Skeletal muscle satellite cell (primary cell): ENCODE measurements at regions not wholly inside any gene's neighbourhood (a gene's known extent, or its start where the extent isn't known, plus 50 kb on each side); places are given as distances from the start of the nearest gene placed in this dataset.
"Not testable (repeated sequence)": the region's sequence is repeated elsewhere in the genome, so short reads cannot be mapped to it uniquely, and the experiment has no call there.

Source experiments
- H3K27me3 ChIP-seq: 2 replicates; pipeline ENCODE4 v1.7.0; 2013; ENCODE audit warnings: low read length; ENCODE audit not compliant: control insufficient read depth, insufficient read depth
- H3K36me3 ChIP-seq: 2 replicates; pipeline ENCODE4 v1.7.0; 2013; ENCODE audit warnings: mild to moderate bottlenecking, control low read depth, low read length; ENCODE audit not compliant: insufficient read depth
- H3K4me1 ChIP-seq: 2 replicates; pipeline ENCODE4 v1.7.0; 2013; ENCODE audit warnings: low read length; ENCODE audit not compliant: control insufficient read depth, insufficient read depth
- H3K4me2 ChIP-seq: 2 replicates; pipeline ENCODE4 v1.7.0; 2013; ENCODE audit warnings: mild to moderate bottlenecking, low read length
- H3K4me3 ChIP-seq: 2 replicates; pipeline ENCODE4 v1.7.0; 2013; ENCODE audit warnings: low read length
- H3K9ac ChIP-seq: 2 replicates; pipeline ENCODE4 v1.7.0; 2013; ENCODE audit warnings: mild to moderate bottlenecking, low read depth, low read length, moderate library complexity
- H3K9me3 ChIP-seq: replicated peaks from 2 replicates; pipeline ENCODE4 v1.7.0; 2013; ENCODE audit warnings: mild to moderate bottlenecking, control low read depth, low read length

DNA sequence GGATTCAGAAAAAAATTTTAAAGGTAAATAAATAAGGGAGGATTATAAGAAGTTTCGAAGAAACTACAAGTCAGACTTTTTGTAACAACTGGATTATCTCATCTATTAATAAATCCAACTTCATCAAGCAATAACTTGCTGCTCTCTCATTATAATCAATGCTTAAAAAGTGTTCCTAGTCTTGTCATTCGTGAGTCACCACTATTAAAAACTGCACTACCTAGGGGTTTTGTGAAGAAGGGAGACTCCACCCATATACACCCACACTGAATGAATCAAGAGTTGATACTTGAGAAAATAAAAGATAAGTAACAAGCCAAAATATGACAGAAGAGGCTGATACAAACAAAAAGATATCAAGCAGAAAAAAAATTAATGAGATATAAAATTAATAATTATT, 360.5 kb downstream of the ZNF674 start:
- H3K9ac ChIP-seq, result no peak overlapping the region
- H3K9me3 ChIP-seq, result no peaks in the 10 kb centered on the region
- H3K4me2 ChIP-seq, result no peak overlapping the region
- H3K4me3 ChIP-seq, result no peak overlapping the region
- H3K27me3 ChIP-seq, result no peaks in the 10 kb centered on the region
- H3K4me1 ChIP-seq, result peaks cover 11% of the 10 kb centered on the region
- no peaks in the 10 kb centered on the region for H3K36me3 ChIP-seq

DNA sequence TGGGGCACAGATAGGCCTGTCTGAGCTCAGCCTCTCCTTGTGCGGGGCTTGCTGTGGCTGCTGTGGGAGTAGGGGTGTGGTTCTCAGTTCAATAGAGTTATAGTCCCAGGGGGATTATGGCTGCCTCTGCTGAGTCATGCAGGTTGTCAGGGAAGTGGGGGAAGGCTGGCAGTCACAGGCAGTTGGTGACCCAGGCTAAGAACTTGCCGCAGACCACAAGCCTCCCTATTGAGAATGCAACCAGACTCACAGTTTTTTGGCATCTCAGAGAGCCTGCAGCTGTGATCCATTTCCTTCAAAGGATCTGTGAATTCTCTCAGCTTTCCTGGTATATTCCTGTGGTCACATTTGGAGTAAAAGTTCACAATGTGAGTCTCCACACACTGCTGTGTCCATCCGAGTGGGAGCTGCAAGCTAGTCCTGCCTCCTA, 364.9 kb downstream of the ZNF674 start:
- Histone ChIP-seq H3K36me3 (no peaks in the 10 kb centered on the region), H3K9ac (no peak overlapping the region), H3K4me2 (peak overlapping the region; percentile 52), H3K9me3 (no peaks in the 10 kb centered on the region), H3K4me1 (peaks cover 14% of the 10 kb centered on the region), H3K4me3 (no peak overlapping the region), H3K27me3 (no peaks in the 10 kb centered on the region)

DNA sequence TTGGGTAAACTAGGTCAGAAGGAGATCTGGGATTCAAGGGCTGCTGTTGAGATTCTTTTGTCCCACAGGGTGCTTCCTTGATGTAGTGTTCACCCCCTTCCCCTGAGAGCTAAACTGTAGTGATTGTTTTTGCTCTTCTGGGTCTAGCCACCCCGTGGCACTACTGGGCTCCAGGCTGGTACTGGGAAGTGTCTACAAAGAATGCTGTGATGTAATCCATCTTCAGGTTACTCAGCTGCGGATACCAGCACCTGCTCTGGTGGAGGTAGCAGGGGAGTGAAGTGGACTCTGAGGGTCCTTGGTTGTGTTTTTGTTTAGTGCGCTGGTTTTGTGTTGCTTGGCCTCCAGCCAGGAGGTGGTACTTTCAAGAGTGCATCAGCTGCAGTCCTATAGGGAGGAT, 365.5 kb downstream of the ZNF674 start:
- H3K27me3 ChIP-seq, result no peaks in the 10 kb centered on the region
- peaks cover 14% of the 10 kb centered on the region for H3K4me1 ChIP-seq
- H3K4me3 ChIP-seq, result no peak overlapping the region
- H3K9me3 ChIP-seq, result no peaks in the 10 kb centered on the region
- no peak overlapping the region for H3K9ac ChIP-seq
- H3K36me3 ChIP-seq, result no peaks in the 10 kb centered on the region
- peak overlapping the region; percentile 52 for H3K4me2 ChIP-seq

DNA sequence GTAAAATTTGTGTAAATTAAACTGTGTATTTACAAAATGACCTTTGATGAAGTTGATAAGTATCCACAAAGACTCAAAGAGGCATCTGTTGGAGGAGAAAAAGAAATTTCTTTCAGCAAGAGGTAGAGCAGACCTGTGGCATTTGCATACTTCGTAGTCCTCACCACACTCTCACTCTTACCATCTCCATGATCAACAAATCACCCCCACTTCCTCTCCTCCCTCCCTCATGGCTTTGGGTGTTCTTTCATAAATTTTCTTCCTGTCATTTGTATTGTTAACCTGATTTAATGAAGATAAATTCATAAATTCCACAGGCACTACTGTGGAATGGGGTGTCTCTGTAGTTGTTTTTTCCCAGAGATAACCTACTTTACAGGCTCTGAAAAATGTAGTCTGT, 366.5 kb downstream of the ZNF674 start:
- H3K4me3 ChIP-seq, result no peak overlapping the region
- H3K9me3 ChIP-seq, result no peaks in the 10 kb centered on the region
- H3K4me2 ChIP-seq, result no peak overlapping the region
- peaks cover 14% of the 10 kb centered on the region for H3K4me1 ChIP-seq
- H3K36me3 ChIP-seq, result no peaks in the 10 kb centered on the region
- no peak overlapping the region for H3K9ac ChIP-seq
- no peaks in the 10 kb centered on the region for H3K27me3 ChIP-seq

DNA sequence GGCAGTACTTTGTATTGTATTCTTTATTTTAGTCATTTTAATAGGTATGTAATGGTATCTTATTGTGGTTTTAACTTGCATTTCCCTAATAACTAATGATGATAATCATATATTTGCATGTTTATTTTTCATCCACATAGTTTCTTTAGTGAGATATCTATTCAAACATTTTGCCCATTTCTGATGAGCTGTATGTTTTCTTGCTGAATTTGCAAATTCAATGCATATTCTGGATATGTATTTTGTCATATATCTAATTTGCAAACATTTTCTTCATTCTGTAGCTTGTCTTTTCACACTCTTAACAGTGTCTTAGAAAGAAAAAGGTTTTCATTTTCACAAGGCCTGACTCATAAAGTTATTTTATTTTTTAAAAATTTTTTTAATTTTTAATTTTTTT, 372.1 kb downstream of the ZNF674 start:
- H3K9ac ChIP-seq, result no peak overlapping the region
- H3K4me1 ChIP-seq, result no peaks in the 10 kb centered on the region
- no peaks in the 10 kb centered on the region for H3K9me3 ChIP-seq
- H3K4me3 ChIP-seq, result no peak overlapping the region
- H3K27me3 ChIP-seq, result no peaks in the 10 kb centered on the region
- H3K36me3 ChIP-seq, result no peaks in the 10 kb centered on the region
- no peak overlapping the region for H3K4me2 ChIP-seq

DNA sequence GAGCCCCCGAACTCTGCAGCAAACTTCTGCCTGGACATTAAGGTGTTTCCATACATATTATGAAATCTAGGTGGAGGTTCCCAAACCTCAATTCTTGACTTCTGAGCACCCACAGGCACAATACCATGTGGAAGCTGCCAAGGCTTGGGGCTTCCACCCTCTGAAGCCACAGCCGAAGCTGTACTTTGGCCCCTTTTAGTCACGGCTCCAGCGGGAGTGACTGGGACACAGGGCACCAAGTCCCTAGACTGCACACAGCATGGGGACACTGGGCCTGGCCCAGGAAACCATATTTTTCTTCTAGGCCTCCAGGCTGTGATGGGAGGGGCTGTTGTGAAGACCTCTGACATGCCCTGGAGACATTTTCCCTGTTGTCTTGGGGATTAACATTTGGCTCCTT, 373.8 kb downstream of the ZNF674 start:
- not testable (repeated sequence) for H3K4me2 ChIP-seq, H3K27me3 ChIP-seq, H3K9ac ChIP-seq, H3K4me1 ChIP-seq, H3K9me3 ChIP-seq, H3K36me3 ChIP-seq, H3K4me3 ChIP-seq

DNA sequence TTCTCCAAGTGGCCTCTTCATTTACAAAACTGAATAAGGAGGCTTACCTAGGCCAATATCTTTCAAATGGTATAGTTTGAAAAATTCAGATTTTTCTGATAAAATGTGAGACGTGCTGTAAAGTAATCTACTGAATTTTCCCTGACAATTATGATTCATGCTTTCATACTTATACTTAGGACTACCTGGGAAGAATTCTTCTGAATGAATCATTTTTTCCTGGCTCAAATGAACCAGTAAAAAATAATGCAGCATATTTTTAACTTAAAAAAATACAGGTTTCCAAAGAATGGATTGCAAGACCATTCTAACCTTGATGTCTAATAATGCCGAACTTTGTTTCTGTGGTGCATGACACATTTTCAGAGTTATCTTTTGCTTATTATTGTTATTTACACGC, 375.4 kb downstream of the ZNF674 start:
- Histone ChIP-seq H3K27me3 (no peaks in the 10 kb centered on the region), H3K9me3 (no peaks in the 10 kb centered on the region), H3K4me2 (no peak overlapping the region), H3K4me3 (no peak overlapping the region), H3K36me3 (no peaks in the 10 kb centered on the region), H3K4me1 (peaks cover 15% of the 10 kb centered on the region), H3K9ac (no peak overlapping the region)

DNA sequence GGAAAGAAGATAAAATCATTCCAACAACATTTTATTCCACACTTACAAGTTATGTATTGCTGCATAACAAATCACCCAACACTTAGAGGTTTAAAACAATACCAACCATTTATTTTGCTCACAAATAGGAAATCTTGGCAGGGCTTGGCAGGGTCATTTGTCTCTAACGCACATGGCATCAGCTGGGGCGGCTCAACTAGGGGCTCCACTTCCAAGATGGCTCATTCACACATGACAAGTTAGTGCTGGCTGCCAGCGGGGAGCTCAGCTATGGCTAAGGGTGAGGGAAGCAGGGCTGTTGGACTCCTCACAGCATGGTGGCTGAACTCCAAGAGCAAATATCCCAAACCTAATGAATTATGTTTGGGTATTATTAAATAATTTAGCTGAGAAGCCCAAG, 377.0 kb downstream of the ZNF674 start:
- no peak overlapping the region for H3K9ac ChIP-seq
- H3K27me3 ChIP-seq, result no peaks in the 10 kb centered on the region
- H3K4me2 ChIP-seq, result no peak overlapping the region
- no peak overlapping the region for H3K4me3 ChIP-seq
- H3K4me1 ChIP-seq, result peaks cover 19% of the 10 kb centered on the region
- no peaks in the 10 kb centered on the region for H3K9me3 ChIP-seq
- no peaks in the 10 kb centered on the region for H3K36me3 ChIP-seq

DNA sequence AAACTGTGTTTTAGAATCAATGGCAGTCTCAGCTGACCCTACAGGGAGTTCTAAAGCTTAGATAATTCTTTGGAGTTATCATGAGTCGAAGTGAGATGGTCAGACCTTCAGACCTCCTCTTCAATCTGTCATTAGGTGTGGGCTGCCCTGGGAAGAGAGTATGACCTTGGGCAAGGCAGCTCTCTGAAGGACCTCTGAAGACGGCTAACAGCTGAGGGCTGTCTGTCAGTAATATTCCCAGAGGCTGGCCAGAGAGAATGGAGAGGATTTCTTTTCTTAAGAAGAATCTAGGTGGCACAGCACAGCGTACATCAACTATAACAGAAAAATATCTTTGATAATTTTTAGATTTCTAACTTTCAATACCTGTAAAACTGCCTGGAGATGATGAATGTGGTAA, 379.4 kb downstream of the ZNF674 start:
- no peaks in the 10 kb centered on the region for H3K36me3 ChIP-seq
- peak overlapping the region; percentile 49 for H3K9ac ChIP-seq
- no peaks in the 10 kb centered on the region for H3K27me3 ChIP-seq
- H3K4me2 ChIP-seq, result peak overlapping the region; percentile 26
- H3K4me3 ChIP-seq, result peak overlapping the region; percentile 20
- peaks cover 19% of the 10 kb centered on the region for H3K4me1 ChIP-seq
- no peaks in the 10 kb centered on the region for H3K9me3 ChIP-seq

DNA sequence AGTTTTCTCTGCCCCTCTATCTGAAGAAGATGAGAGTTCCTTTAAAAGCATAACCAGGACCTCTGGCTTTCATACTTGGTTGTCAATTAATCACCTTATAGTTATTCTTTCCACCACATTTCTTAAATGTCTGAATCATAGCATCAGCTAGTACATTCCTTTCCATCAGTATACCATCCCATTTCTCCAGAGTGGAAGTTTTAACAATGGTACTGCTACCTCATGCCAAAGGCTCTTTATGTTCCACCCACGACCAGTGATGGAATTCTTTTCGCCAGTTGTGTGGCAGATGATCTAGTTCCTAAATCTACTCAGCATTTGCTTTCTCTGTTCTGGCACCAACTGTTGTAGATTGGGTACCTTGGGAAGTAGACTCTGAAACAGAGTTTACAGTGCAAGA, 379.8 kb downstream of the ZNF674 start:
- Histone ChIP-seq H3K27me3 (no peaks in the 10 kb centered on the region), H3K36me3 (no peaks in the 10 kb centered on the region), H3K4me2 (peak overlapping the region; percentile 26), H3K4me3 (peak overlapping the region; percentile 20), H3K4me1 (peaks cover 19% of the 10 kb centered on the region), H3K9ac (peak overlapping the region; percentile 49), H3K9me3 (no peaks in the 10 kb centered on the region)

DNA sequence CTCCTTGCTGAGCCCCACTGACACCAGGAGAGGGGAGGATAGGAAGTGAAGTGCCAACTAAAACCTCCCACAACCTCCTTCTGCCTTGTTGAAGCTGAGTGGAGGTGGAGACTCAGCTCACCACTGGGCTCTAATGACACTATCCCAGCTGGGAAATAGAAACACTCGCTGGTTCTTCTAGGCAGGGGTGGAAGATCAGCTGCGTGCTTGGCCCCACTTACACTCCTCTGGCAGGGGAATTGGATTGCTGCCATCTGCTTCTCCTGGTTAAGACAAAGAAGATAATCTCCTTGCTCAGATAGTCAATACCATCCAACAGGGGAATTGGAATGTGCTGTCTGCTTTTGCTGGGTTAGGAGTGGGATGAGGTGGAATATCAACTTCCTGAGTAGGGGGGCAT, 392.5 kb downstream of the ZNF674 start:
- Histone ChIP-seq H3K9me3 (no peaks in the 10 kb centered on the region), H3K4me1 (no peaks in the 10 kb centered on the region), H3K36me3 (no peaks in the 10 kb centered on the region), H3K4me3 (no peak overlapping the region), H3K4me2 (no peak overlapping the region), H3K27me3 (no peaks in the 10 kb centered on the region), H3K9ac (no peak overlapping the region)

DNA sequence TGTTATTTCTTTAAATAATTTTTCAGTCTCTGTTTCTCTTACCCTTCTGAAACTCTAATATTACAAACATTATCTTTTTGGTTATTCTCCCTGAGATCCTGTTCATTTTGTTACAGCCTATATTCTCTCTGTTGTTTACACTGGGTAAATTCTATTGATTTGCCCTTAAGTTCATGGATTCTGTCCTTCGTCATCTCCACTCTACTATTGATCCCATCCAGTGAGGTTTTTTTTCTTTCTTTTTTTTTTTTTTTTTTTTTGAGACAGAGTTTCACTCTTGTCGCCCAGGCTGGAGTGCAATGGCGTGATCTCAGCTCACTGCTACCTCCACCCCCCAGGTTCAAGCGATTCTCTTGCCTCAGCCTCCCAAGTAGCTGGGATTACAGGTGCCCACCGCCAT, 393.9 kb downstream of the ZNF674 start:
- not testable (repeated sequence) for H3K4me1 ChIP-seq, H3K9ac ChIP-seq, H3K27me3 ChIP-seq, H3K9me3 ChIP-seq, H3K4me3 ChIP-seq, H3K36me3 ChIP-seq, H3K4me2 ChIP-seq
